Neural cell (in vitro differentiated cells): ENCODE measurements at regions not wholly inside any gene's neighbourhood (a gene's known extent, or its start where the extent isn't known, plus 50 kb on each side); places are given as distances from the start of the nearest gene placed in this dataset.

Experiments used
- H2AFZ ChIP-seq: fragments of 200-600, 300-800 bp; sonication (generic), shearing (Covaris generic); 2 replicates; pipeline ENCODE4 v1.6.0; 2014; ENCODE audit warnings: low read depth, mild to moderate bottlenecking, antibody characterized with exemption, low read length, moderate library complexity
- H3F3A ChIP-seq: fragments of 200-600 bp; shearing (Covaris generic); 2 replicates; pipeline ENCODE4 v1.6.1; 2016; ENCODE audit warnings: mild to moderate bottlenecking, moderate library complexity, mixed read lengths, antibody characterized with exemption, low read length; ENCODE audit not compliant: insufficient read depth, poor library complexity, severe bottlenecking
- H3K27ac ChIP-seq: fragments of 200-600, 300-800 bp; sonication (generic), shearing (Covaris generic); 2 replicates; pipeline ENCODE4 v1.5.1; 2014; ENCODE audit warnings: mild to moderate bottlenecking, low read length, moderate library complexity
- H3K27me3 ChIP-seq: fragments of 300-800, 200-600 bp; sonication (generic), shearing (Covaris generic); 2 replicates; pipeline ENCODE4 v1.6.0; 2014; ENCODE audit warnings: mild to moderate bottlenecking, low read depth, low read length, moderate library complexity; ENCODE audit not compliant: insufficient read depth
- H3K36me3 ChIP-seq: fragments of 300-800, 200-600 bp; sonication (generic), shearing (Covaris generic); 2 replicates; pipeline ENCODE4 v1.5.1; 2014; ENCODE audit warnings: mild to moderate bottlenecking, antibody characterized with exemption, low read length, moderate library complexity; ENCODE audit not compliant: insufficient read depth
- H3K4me2 ChIP-seq: fragments of 300-800, 200-600 bp; sonication (generic), shearing (Covaris generic); 2 replicates; pipeline ENCODE4 v1.6.0; 2014; ENCODE audit warnings: mild to moderate bottlenecking, low read length
- H3K4me3 ChIP-seq: fragments of 300-800, 200-600 bp; sonication (generic), shearing (Covaris generic); 2 replicates; pipeline ENCODE4 v1.5.1; 2014; ENCODE audit warnings: mild to moderate bottlenecking, low read length, moderate library complexity
- H3K79me2 ChIP-seq: fragments of 200-600 bp; shearing (Covaris generic); replicated peaks from 2 replicates; pipeline ENCODE4 v1.6.0; 2014; ENCODE audit warnings: mild to moderate bottlenecking, low read length, moderate library complexity; ENCODE audit not compliant: insufficient read depth
- H3K9ac ChIP-seq: fragments of 300-800, 200-600 bp; sonication (generic), shearing (Covaris generic); 2 replicates; pipeline ENCODE4 v1.6.1; 2016; ENCODE audit warnings: mild to moderate bottlenecking, low read length, mixed read lengths
- H3K9me2 ChIP-seq: fragments of 200-600 bp; shearing (Covaris generic); 2 replicates; pipeline ENCODE4 v1.6.1; 2016; ENCODE audit warnings: mild to moderate bottlenecking, low read length, mixed read lengths; ENCODE audit not compliant: insufficient read depth
- H3K9me3 ChIP-seq: fragments of 200-600, 300-800 bp; sonication (generic), shearing (Covaris generic); 2 replicates; pipeline ENCODE4 v1.6.1; 2016; ENCODE audit warnings: mild to moderate bottlenecking, mixed run types, low read length, moderate library complexity, mixed read lengths
- H4K20me1 ChIP-seq: fragments of 200-600 bp; shearing (Covaris generic); 2 replicates; pipeline ENCODE4 v1.6.1; 2016; ENCODE audit warnings: mild to moderate bottlenecking, mixed run types; ENCODE audit not compliant: insufficient read depth
- CTCF ChIP-seq: fragments of 450-650 bp; IDR thresholded peaks from 2 replicates; pipeline ENCODE4 v1.5.1; 2014; ENCODE audit warnings: antibody characterized with exemption, mild to moderate bottlenecking, moderate library complexity; ENCODE audit not compliant: poor library complexity, severe bottlenecking
- EP300 ChIP-seq: fragments of 450-650 bp; conservative IDR thresholded peaks from 2 replicates; pipeline ENCODE4 v1.6.1; 2014; ENCODE audit warnings: antibody characterized with exemption, mild to moderate bottlenecking, moderate library complexity; ENCODE audit not compliant: poor library complexity, severe bottlenecking
- EZH2 ChIP-seq: fragments of 200-600, 300-800 bp; shearing (Covaris generic), sonication (generic); IDR thresholded peaks from 2 replicates; pipeline ENCODE4 v1.6.1; 2014; ENCODE audit warnings: antibody characterized with exemption, low read length, borderline replicate concordance, mild to moderate bottlenecking; ENCODE audit not compliant: insufficient read depth, poor library complexity, severe bottlenecking
- MXI1 ChIP-seq: fragments of 450-650 bp; conservative IDR thresholded peaks from 2 replicates; pipeline ENCODE4 v1.6.1; 2014; ENCODE audit warnings: antibody characterized with exemption, mild to moderate bottlenecking; ENCODE audit not compliant: poor library complexity, severe bottlenecking
- POLR2AphosphoS5 ChIP-seq: IDR thresholded peaks from 2 replicates; pipeline ENCODE4 v1.6.1; 2012
- RAD21 ChIP-seq: fragments of 450-650 bp; conservative IDR thresholded peaks from 2 replicates; pipeline ENCODE4 v1.6.1; 2014; ENCODE audit warnings: antibody characterized with exemption, mild to moderate bottlenecking, moderate library complexity
- REST ChIP-seq: IDR thresholded peaks from 2 replicates; pipeline ENCODE4 v1.6.1; 2012; ENCODE audit warnings: borderline replicate concordance
- SMC3 ChIP-seq: fragments of 450-650 bp; conservative IDR thresholded peaks from 2 replicates; pipeline ENCODE4 v1.6.1; 2014; ENCODE audit warnings: antibody characterized with exemption, mild to moderate bottlenecking, moderate library complexity; ENCODE audit not compliant: poor library complexity
- TAF1 ChIP-seq: IDR thresholded peaks from 2 replicates; pipeline ENCODE4 v1.6.1; 2012; ENCODE audit warnings: low read depth

- no peaks in the 10 kb centered on the region for H3K9me2 ChIP-seq
- H3K9ac ChIP-seq: no peak overlapping the region
- TF ChIP-seq EZH2: no peak
- no peak for TF ChIP-seq EP300
- TF ChIP-seq RAD21: no peak
- TF ChIP-seq MXI1: no peak
- no peak for TF ChIP-seq REST
- TF ChIP-seq POLR2AphosphoS5: no peak
- TF ChIP-seq TAF1: no peak
- TF ChIP-seq SMC3: no peak
- TF ChIP-seq CTCF: no peak
- H3K27ac ChIP-seq: no peak overlapping the region
- H3K79me2 ChIP-seq: no peaks in the 10 kb centered on the region
- H3F3A ChIP-seq: no peaks in the 10 kb centered on the region
- H3K36me3 ChIP-seq: no peaks in the 10 kb centered on the region
- H4K20me1 ChIP-seq: no peaks in the 10 kb centered on the region
- H3K9me3 ChIP-seq: no peaks in the 10 kb centered on the region
- no peak overlapping the region for H3K4me3 ChIP-seq
- no peak overlapping the region for H2AFZ ChIP-seq
- no peaks in the 10 kb centered on the region for H3K27me3 ChIP-seq
- no peak overlapping the region for H3K4me2 ChIP-seq
These were observed 341.7 kb downstream of the UQCRFS1 start for GRCh38 chr19:28871099-28871725.

GRCh38 chr19:28869459-28869858 is 343.5 kb downstream of the UQCRFS1 start:
- Histone ChIP-seq H3F3A (no peaks in the 10 kb centered on the region), H3K27ac (no peak overlapping the region), H3K9ac (no peak overlapping the region), H3K4me3 (no peak overlapping the region), H3K9me3 (no peaks in the 10 kb centered on the region), H3K9me2 (no peaks in the 10 kb centered on the region), H4K20me1 (no peaks in the 10 kb centered on the region), H2AFZ (no peak overlapping the region), H3K36me3 (no peaks in the 10 kb centered on the region), H3K4me2 (no peak overlapping the region), H3K27me3 (no peaks in the 10 kb centered on the region), H3K79me2 (no peaks in the 10 kb centered on the region)
- no peak for TF ChIP-seq RAD21
- no peak for TF ChIP-seq TAF1
- TF ChIP-seq MXI1: no peak
- TF ChIP-seq REST: no peak
- no peak for TF ChIP-seq EZH2
- no peak for TF ChIP-seq SMC3
- TF ChIP-seq EP300: no peak
